ENCODE measurements at regions not wholly inside any gene's neighbourhood (a gene's known extent, or its start where the extent isn't known, plus 50 kb on each side); places are given as distances from the start of the nearest gene placed in this dataset.
"Not testable (repeated sequence)": the region's sequence is repeated elsewhere in the genome, so short reads cannot be mapped to it uniquely, and the experiment has no call there.

- no peak for DNase-seq
Measured at GRCh38 chr12:25686351-25686750, 133.3 kb upstream of the LMNTD1 start.

GRCh38 chr12:25687226-25687625 lies 134.1 kb upstream of the LMNTD1 start:
- no peak for DNase-seq

- not testable (repeated sequence) for DNase-seq
Measured at GRCh38 chr12:25688851-25689250, 135.8 kb upstream of the LMNTD1 start.

- peak; percentile 55 to 87 for DNase-seq
Measured at GRCh38 chr12:25689996-25690501, 137.0 kb upstream of the LMNTD1 start.

GRCh38 chr12:25690996-25691864 lies 138.1 kb upstream of the LMNTD1 start:
- DNase-seq: no peak

- no peak for DNase-seq
Measured at GRCh38 chr12:25691865-25692114, 138.7 kb upstream of the LMNTD1 start.

GRCh38 chr12:25692115-25693035 lies 139.3 kb upstream of the LMNTD1 start:
- no peak for DNase-seq

GRCh38 chr12:25694072-25694471 lies 141.0 kb upstream of the LMNTD1 start:
- no peak for DNase-seq

GRCh38 chr12:25695574-25695973 lies 142.5 kb upstream of the LMNTD1 start:
- DNase-seq: no peak

GRCh38 chr12:25698772-25699171 lies 145.7 kb upstream of the LMNTD1 start:
- no peak for DNase-seq

GRCh38 chr12:25699454-25699853 lies 146.4 kb upstream of the LMNTD1 start:
- DNase-seq: no peak

- DNase-seq: no peak
Measured at GRCh38 chr12:25701290-25701689, 148.2 kb upstream of the LMNTD1 start.

GRCh38 chr12:25702553-25702952 lies 149.5 kb upstream of the LMNTD1 start:
- no peak for DNase-seq

- DNase-seq: no peak
Measured at GRCh38 chr12:25705261-25705660, 152.2 kb upstream of the LMNTD1 start.

- DNase-seq: not testable (repeated sequence)
Measured at GRCh38 chr12:25706646-25707045, 153.6 kb upstream of the LMNTD1 start.

- no peak for DNase-seq
Measured at GRCh38 chr12:25707056-25707455, 154.0 kb upstream of the LMNTD1 start.

GRCh38 chr12:25708661-25709060 lies 155.6 kb upstream of the LMNTD1 start:
- no peak for DNase-seq

- DNase-seq: no peak
Measured at GRCh38 chr12:25710128-25710527, 157.0 kb upstream of the LMNTD1 start.

GRCh38 chr12:25710938-25711605 lies 158.0 kb upstream of the LMNTD1 start:
- DNase-seq: not testable (repeated sequence)

GRCh38 chr12:25712169-25712568 lies 159.1 kb upstream of the LMNTD1 start:
- DNase-seq: no peak

GRCh38 chr12:25713264-25713663 lies 160.2 kb upstream of the LMNTD1 start:
- DNase-seq: no peak

GRCh38 chr12:25714198-25714984 lies 161.3 kb upstream of the LMNTD1 start:
- DNase-seq: no peak
